ENCODE measurements at regions not wholly inside any gene's neighbourhood (a gene's known extent, or its start where the extent isn't known, plus 50 kb on each side); places are given as distances from the start of the nearest gene placed in this dataset.

DNA sequence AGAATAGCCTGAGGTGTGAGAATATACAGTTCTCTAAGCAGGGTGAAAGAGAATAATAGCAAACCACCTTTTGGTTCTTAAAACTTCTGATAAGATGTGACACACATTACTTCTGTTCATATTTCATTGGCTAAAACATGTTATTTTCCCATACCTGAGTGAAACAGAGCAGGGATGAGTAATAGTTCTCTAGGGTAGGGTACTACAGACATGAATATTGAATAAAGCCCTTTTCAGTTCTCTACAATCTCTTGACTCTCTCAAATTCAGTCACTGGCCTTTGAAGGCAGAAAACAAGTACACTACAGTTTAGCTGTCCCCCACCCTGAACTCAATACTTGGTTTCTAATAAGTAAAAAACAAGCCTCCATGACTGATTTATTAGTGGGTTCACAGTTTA is 454.1 kb upstream of the MDGA2 start:
- TF ChIP-seq CTCF (conservative IDR thresholded peaks at IDR 0.05) (no peak), EZH2 (IDR thresholded peaks at IDR 0.05; ENCODE audit: low read depth) (no peak)

Measured in PC-9 (cell line).